ENCODE measurements at regions not wholly inside any gene's neighbourhood (a gene's known extent, or its start where the extent isn't known, plus 50 kb on each side); places are given as distances from the start of the nearest gene placed in this dataset.

DNA sequence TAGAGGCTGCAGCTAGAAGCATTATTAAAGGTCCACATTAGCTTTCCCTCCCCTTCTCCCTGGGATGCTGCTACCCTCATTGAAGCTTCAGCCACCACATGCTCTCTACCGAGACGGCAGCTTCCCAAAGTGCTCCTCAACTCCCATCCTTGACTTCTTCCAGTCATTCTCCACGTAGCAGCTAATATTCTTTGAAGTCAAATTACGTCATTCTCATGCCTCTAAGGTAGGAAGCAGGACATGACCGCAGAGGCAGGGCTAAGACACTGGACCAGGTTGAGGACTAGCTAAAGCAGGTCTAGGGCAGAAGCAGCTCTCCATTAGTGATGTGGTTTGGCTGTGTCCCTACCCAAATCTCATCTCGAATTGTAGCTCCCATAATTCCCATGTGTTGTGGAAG, 128.3 kb downstream of the SHOX start:
- no peaks in the 10 kb centered on the region for H3K4me1 ChIP-seq (ENCODE audit: control insufficient read depth, insufficient read depth, low read length)
- in situ Hi-C loops (cut with MboI) (no loop called here), intact Hi-C loops (cut with micrococcal nuclease; ENCODE audit: unreplicated experiment) (no loop called here)
- H3K9me3 ChIP-seq (replicated peaks; ENCODE audit: control insufficient read depth, insufficient read depth, low read length): no peaks in the 10 kb centered on the region; the same call in 2 of the 3 replicates
- TF ChIP-seq DPF2 (IDR thresholded peaks at IDR 0.05): no peak
- TF ChIP-seq NFXL1 (IDR thresholded peaks at IDR 0.05; ENCODE audit: borderline replicate concordance): no peak
- no peak for TF ChIP-seq YBX1 (IDR thresholded peaks at IDR 0.05)
- TF ChIP-seq CBFB (IDR thresholded peaks at IDR 0.05; ENCODE audit: low read depth): no peak
- no peak for TF ChIP-seq MTA3 (IDR thresholded peaks at IDR 0.05; ENCODE audit: borderline replicate concordance, low read length)
- TF ChIP-seq, protein P1, sequence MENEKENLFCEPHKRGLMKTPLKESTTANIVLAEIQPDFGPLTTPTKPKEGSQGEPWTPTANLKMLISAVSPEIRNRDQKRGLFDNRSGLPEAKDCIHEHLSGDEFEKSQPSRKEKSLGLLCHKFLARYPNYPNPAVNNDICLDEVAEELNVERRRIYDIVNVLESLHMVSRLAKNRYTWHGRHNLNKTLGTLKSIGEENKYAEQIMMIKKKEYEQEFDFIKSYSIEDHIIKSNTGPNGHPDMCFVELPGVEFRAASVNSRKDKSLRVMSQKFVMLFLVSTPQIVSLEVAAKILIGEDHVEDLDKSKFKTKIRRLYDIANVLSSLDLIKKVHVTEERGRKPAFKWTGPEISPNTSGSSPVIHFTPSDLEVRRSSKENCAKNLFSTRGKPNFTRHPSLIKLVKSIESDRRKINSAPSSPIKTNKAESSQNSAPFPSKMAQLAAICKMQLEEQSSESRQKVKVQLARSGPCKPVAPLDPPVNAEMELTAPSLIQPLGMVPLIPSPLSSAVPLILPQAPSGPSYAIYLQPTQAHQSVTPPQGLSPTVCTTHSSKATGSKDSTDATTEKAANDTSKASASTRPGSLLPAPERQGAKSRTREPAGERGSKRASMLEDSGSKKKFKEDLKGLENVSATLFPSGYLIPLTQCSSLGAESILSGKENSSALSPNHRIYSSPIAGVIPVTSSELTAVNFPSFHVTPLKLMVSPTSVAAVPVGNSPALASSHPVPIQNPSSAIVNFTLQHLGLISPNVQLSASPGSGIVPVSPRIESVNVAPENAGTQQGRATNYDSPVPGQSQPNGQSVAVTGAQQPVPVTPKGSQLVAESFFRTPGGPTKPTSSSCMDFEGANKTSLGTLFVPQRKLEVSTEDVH (IDR thresholded peaks at IDR 0.05; ENCODE audit: low read depth, partially characterized antibody): no peak
- no peak for TF ChIP-seq ZBTB4 (CRISPR knock-in tag; IDR thresholded peaks at IDR 0.05)
- no peak for TF ChIP-seq POLR2AphosphoS5 (IDR thresholded peaks at IDR 0.05; ENCODE audit: low read length)
- TF ChIP-seq FOS (IDR thresholded peaks at IDR 0.05; ENCODE audit: borderline replicate concordance, extremely low read depth, insufficient read length): no peak
- no peak for TF ChIP-seq USF1 (IDR thresholded peaks at IDR 0.05; ENCODE audit: borderline replicate concordance, extremely low read length, insufficient read depth, low read depth, low read length)
- TF ChIP-seq TCF12 (IDR thresholded peaks at IDR 0.05; ENCODE audit: low read depth, low read length): no peak
- TF ChIP-seq TBL1XR1 (IDR thresholded peaks at IDR 0.05; ENCODE audit: low read depth, low read length): no peak
- TF ChIP-seq IRF4 (IDR thresholded peaks at IDR 0.05; ENCODE audit: low read depth, low read length): no peak
- no peak for TF ChIP-seq SUZ12 (IDR thresholded peaks at IDR 0.05; ENCODE audit: unreplicated experiment)
- no peak for TF ChIP-seq EED (IDR thresholded peaks at IDR 0.05; ENCODE audit: low read depth)
- no peak for TF ChIP-seq IKZF1 (conservative IDR thresholded peaks at IDR 0.05)
- TF ChIP-seq SUPT20H (IDR thresholded peaks at IDR 0.05; ENCODE audit: borderline replicate concordance, control insufficient read depth, low read depth, low read length): no peak
- no peak for TF ChIP-seq BRCA1 (IDR thresholded peaks at IDR 0.05; ENCODE audit: low read depth, low read length)
- TF ChIP-seq POU2F2 (IDR thresholded peaks at IDR 0.05; ENCODE audit: borderline replicate concordance, low read depth, low read length): no peak
- H4K20me1 ChIP-seq (ENCODE audit: control insufficient read depth, insufficient read depth): no peaks in the 10 kb centered on the region
- ATAC-seq (no peak), DNase-seq (ENCODE audit: low read depth, low spot score) (no peak), FAIRE-seq (no peak)
- ChIA-PET CTCF (no interaction called here), POLR2A (no interaction called here), RAD21 (ENCODE audit: unreplicated experiment) (no interaction called here), SMC1A (ENCODE audit: uncharacterized antibody, unreplicated experiment) (no interaction called here)
- no peak overlapping the region for H3K4me2 ChIP-seq (ENCODE audit: control insufficient read depth, insufficient read depth)
- H3K79me2 ChIP-seq (ENCODE audit: control insufficient read depth, insufficient read depth, low read length): no peaks in the 10 kb centered on the region
- no peak overlapping the region for H3K4me3 ChIP-seq
- no TSS peak for BruUV-seq (replicated peaks)
- no peak overlapping the region for H3K9ac ChIP-seq (ENCODE audit: control insufficient read depth, insufficient read depth, low read length)
- no peaks in the 10 kb centered on the region for H3K27me3 ChIP-seq (replicated peaks in 1 of 2; ENCODE audit: control insufficient read depth in 2 of 2, insufficient read depth in 2 of 2, low read length in 1 of 2)
- H2AFZ ChIP-seq (ENCODE audit: control insufficient read depth, low read depth, low read length): no peak overlapping the region
- no peaks in the 10 kb centered on the region for H3K36me3 ChIP-seq (ENCODE audit: control insufficient read depth in 2 of 2, insufficient read depth in 2 of 2, low read length in 1 of 2)
- H3K27ac ChIP-seq (ENCODE audit: control insufficient read depth, insufficient read depth): no peak overlapping the region
- 1% methylated on average over 6 of the region's 6 CpGs for WGBS (ENCODE audit: insufficient coverage, insufficient replicate concordance, low lambda C conversion rate, missing lambda C conversion rate)
